CD8-positive, alpha-beta memory T cell (primary cell): ENCODE measurements at regions not wholly inside any gene's neighbourhood (a gene's known extent, or its start where the extent isn't known, plus 50 kb on each side); places are given as distances from the start of the nearest gene placed in this dataset.
"Not testable (repeated sequence)": the region's sequence is repeated elsewhere in the genome, so short reads cannot be mapped to it uniquely, and the experiment has no call there.

ENCODE experiments used
- CTCF ChIA-PET: fragments of 350-600 bp; sonication (Branson Sonifier 250); formaldehyde crosslinking; loops from one replicate; lab custom pipeline; 2021; ENCODE audit warnings: antibody characterized with exemption; lab: Charles Lee
- POLR2A ChIA-PET: fragments of 350-600 bp; sonication (Branson Sonifier 250); formaldehyde crosslinking; loops from one replicate; lab custom pipeline; 2021; ENCODE audit warnings: antibody characterized with exemption; lab: Charles Lee
- DNase-seq, 5 donors: peaks; one replicate each; pipeline versions ENCODE4 v3.0.0 to v3.0.0-alpha.2; 2020 to 2022; ENCODE audit warnings: mixed read lengths in 1 of 5
- H3K27ac ChIP-seq: one replicate; pipeline ENCODE4 v1.7.0; 2013; ENCODE audit warnings: low read depth, mild to moderate bottlenecking, low read length, moderate library complexity
- H3K27me3 ChIP-seq: 2 replicates; pipeline ENCODE4 v1.7.0; 2013; ENCODE audit warnings: low read length, mild to moderate bottlenecking; ENCODE audit not compliant: insufficient read depth, poor library complexity, severe bottlenecking
- H3K36me3 ChIP-seq: 2 replicates; pipeline ENCODE4 v1.7.0; 2013; ENCODE audit warnings: mild to moderate bottlenecking, low read length, moderate library complexity; ENCODE audit not compliant: insufficient read depth
- H3K4me1 ChIP-seq: 2 replicates; pipeline ENCODE4 v1.7.0; 2013; ENCODE audit warnings: mild to moderate bottlenecking, low read length, moderate library complexity; ENCODE audit not compliant: insufficient read depth
- H3K4me3 ChIP-seq: 2 replicates; pipeline ENCODE4 v1.7.0; 2013; ENCODE audit warnings: mild to moderate bottlenecking, low read length
- H3K9me3 ChIP-seq: 2 replicates; pipeline ENCODE4 v1.7.0; 2013; ENCODE audit warnings: mild to moderate bottlenecking, low read length
- H3K27ac Mint-ChIP-seq, 8 donors: one replicate each; pipeline ENCODE4 v1.8.0; 2020 to 2021; ENCODE audit warnings: mixed read lengths in 8 of 8, mild to moderate bottlenecking in 6 of 8, inconsistent platforms in 3 of 8, moderate library complexity in 3 of 8
- H3K27me3 Mint-ChIP-seq, 2 donors: one replicate each; pipeline ENCODE4 v1.8.0; 2020 to 2021; ENCODE audit warnings: mixed read lengths in 2 of 2, mild to moderate bottlenecking in 1 of 2, moderate library complexity in 1 of 2
- H3K36me3 Mint-ChIP-seq, 3 donors: one replicate each; pipeline ENCODE4 v1.8.0; 2020 to 2021; ENCODE audit warnings: mixed read lengths in 3 of 3, inconsistent platforms in 1 of 3, mild to moderate bottlenecking in 1 of 3
- H3K4me1 Mint-ChIP-seq, 3 donors: one replicate each; pipeline ENCODE4 v1.8.0; 2020 to 2021; ENCODE audit warnings: mixed read lengths in 3 of 3, inconsistent platforms in 1 of 3, mild to moderate bottlenecking in 1 of 3
- H3K4me3 Mint-ChIP-seq, 7 donors: one replicate each; pipeline ENCODE4 v1.8.0; 2020 to 2021; ENCODE audit warnings: mixed read lengths in 7 of 7, mild to moderate bottlenecking in 6 of 7, moderate library complexity in 4 of 7, inconsistent platforms in 2 of 7
- H3K9me3 Mint-ChIP-seq, 5 donors: one replicate each; pipeline ENCODE4 v1.8.0; 2020 to 2022; ENCODE audit warnings: mixed read lengths in 5 of 5, mild to moderate bottlenecking in 3 of 5, moderate library complexity in 2 of 5, inconsistent platforms in 1 of 5

- no peaks in the 10 kb centered on the region for H3K4me1 ChIP-seq
- no peak overlapping the region for H3K27ac ChIP-seq
- H3K36me3 ChIP-seq: no peaks in the 10 kb centered on the region
- no peaks in the 10 kb centered on the region for H3K9me3 ChIP-seq
- no peak overlapping the region for H3K4me3 ChIP-seq
- H3K4me3 Mint-ChIP-seq: no peak overlapping the region
- no peaks in the 10 kb centered on the region for H3K27me3 Mint-ChIP-seq
- no peak for DNase-seq
- ChIA-PET CTCF (no interaction called here), POLR2A (no interaction called here)
- no peaks in the 10 kb centered on the region for H3K36me3 Mint-ChIP-seq
- no peaks in the 10 kb centered on the region for H3K4me1 Mint-ChIP-seq
- peaks cover 0 to 4% (median 0%) of the 10 kb centered on the region in 5 donors for H3K9me3 Mint-ChIP-seq
- H3K27ac Mint-ChIP-seq: no peak overlapping the region
- H3K27me3 ChIP-seq: no peaks in the 10 kb centered on the region
These were observed 189.0 kb downstream of the CETN3 start for GRCh38 chr5:90220554-90220953.

GRCh38 chr5:90214991-90215390 lies 194.6 kb downstream of the CETN3 start:
- Histone ChIP-seq H3K4me1 (no peaks in the 10 kb centered on the region), H3K36me3 (no peaks in the 10 kb centered on the region), H3K4me3 (no peak overlapping the region), H3K27ac (no peak overlapping the region), H3K27me3 (no peaks in the 10 kb centered on the region), H3K9me3 (no peaks in the 10 kb centered on the region)
- ChIA-PET CTCF (no interaction called here), POLR2A (no interaction called here)
- Mint-ChIP-seq H3K36me3 (no peaks in the 10 kb centered on the region), H3K4me1 (no peaks in the 10 kb centered on the region), H3K9me3 (peaks cover 0 to 5% (median 0%) of the 10 kb centered on the region in 5 donors), H3K27me3 (no peaks in the 10 kb centered on the region), H3K27ac (no peak overlapping the region), H3K4me3 (no peak overlapping the region)
- no peak for DNase-seq

- CTCF ChIA-PET, H3K4me3 Mint-ChIP-seq, POLR2A ChIA-PET, H3K27me3 ChIP-seq, H3K4me1 ChIP-seq, H3K4me1 Mint-ChIP-seq, H3K4me3 ChIP-seq, H3K36me3 Mint-ChIP-seq, H3K27ac ChIP-seq, DNase-seq, H3K9me3 ChIP-seq, H3K27me3 Mint-ChIP-seq, H3K9me3 Mint-ChIP-seq, H3K36me3 ChIP-seq: not testable (repeated sequence)
- H3K27ac Mint-ChIP-seq: peak overlapping the region in 1 of 8 donors; percentile 54
These were observed 201.2 kb downstream of the CETN3 start for GRCh38 chr5:90208323-90208722.

GRCh38 chr5:90201923-90202322 lies 207.6 kb downstream of the CETN3 start:
- CTCF ChIA-PET: no interaction called here

GRCh38 chr5:90193185-90193822 lies 216.3 kb downstream of the CETN3 start:
- H3K4me1 ChIP-seq: no peaks in the 10 kb centered on the region
- ChIA-PET POLR2A (no interaction called here), CTCF (no interaction called here)
- Mint-ChIP-seq H3K4me1 (no peaks in the 10 kb centered on the region), H3K27me3 (peaks cover 0 to 2% of the 10 kb centered on the region in 2 donors), H3K4me3 (no peak overlapping the region), H3K27ac (no peak overlapping the region), H3K36me3 (no peaks in the 10 kb centered on the region), H3K9me3 (peaks cover 0 to 9% (median 0%) of the 10 kb centered on the region in 5 donors)
- H3K27ac ChIP-seq: no peak overlapping the region
- no peaks in the 10 kb centered on the region for H3K9me3 ChIP-seq
- no peak overlapping the region for H3K4me3 ChIP-seq
- no peak for DNase-seq
- no peaks in the 10 kb centered on the region for H3K27me3 ChIP-seq
- H3K36me3 ChIP-seq: no peaks in the 10 kb centered on the region

More at GRCh38 chr5:90201923-90202322, 207.6 kb downstream of the CETN3 start:
- Mint-ChIP-seq H3K4me1 (no peaks in the 10 kb centered on the region), H3K4me3 (no peak overlapping the region), H3K27ac (no peak overlapping the region), H3K36me3 (no peaks in the 10 kb centered on the region), H3K27me3 (peaks cover 0 to 6% of the 10 kb centered on the region in 2 donors), H3K9me3 (peaks cover 0 to 9% (median 4%) of the 10 kb centered on the region in 5 donors)
- no peak for DNase-seq
- Histone ChIP-seq H3K9me3 (no peaks in the 10 kb centered on the region), H3K4me3 (no peak overlapping the region), H3K4me1 (no peaks in the 10 kb centered on the region), H3K36me3 (no peaks in the 10 kb centered on the region), H3K27me3 (no peaks in the 10 kb centered on the region), H3K27ac (no peak overlapping the region)
- POLR2A ChIA-PET: no interaction called here

GRCh38 chr5:90191352-90192045 lies 218.1 kb downstream of the CETN3 start:
- ChIA-PET CTCF (no interaction called here), POLR2A (no interaction called here)
- Mint-ChIP-seq H3K36me3 (no peaks in the 10 kb centered on the region), H3K4me3 (no peak overlapping the region), H3K9me3 (peaks cover 0 to 9% (median 0%) of the 10 kb centered on the region in 5 donors), H3K27me3 (no peaks in the 10 kb centered on the region), H3K27ac (no peak overlapping the region), H3K4me1 (no peaks in the 10 kb centered on the region)
- Histone ChIP-seq H3K36me3 (no peaks in the 10 kb centered on the region), H3K9me3 (no peaks in the 10 kb centered on the region), H3K27me3 (no peaks in the 10 kb centered on the region), H3K4me1 (no peaks in the 10 kb centered on the region), H3K27ac (no peak overlapping the region), H3K4me3 (no peak overlapping the region)
- no peak for DNase-seq

- no peaks in the 10 kb centered on the region for H3K4me1 ChIP-seq
- H3K27me3 ChIP-seq: no peaks in the 10 kb centered on the region
- no peak overlapping the region for H3K4me3 ChIP-seq
- Mint-ChIP-seq H3K27ac (peak overlapping the region in 1 of 8 donors; percentile 72), H3K36me3 (no peaks in the 10 kb centered on the region), H3K27me3 (no peaks in the 10 kb centered on the region), H3K4me3 (no peak overlapping the region), H3K9me3 (peaks cover 0 to 9% (median 0%) of the 10 kb centered on the region in 5 donors), H3K4me1 (no peaks in the 10 kb centered on the region)
- DNase-seq: no peak
- POLR2A ChIA-PET: no interaction called here
- no peaks in the 10 kb centered on the region for H3K9me3 ChIP-seq
- CTCF ChIA-PET: no interaction called here
- H3K27ac ChIP-seq: no peak overlapping the region
- H3K36me3 ChIP-seq: no peaks in the 10 kb centered on the region
These were observed 223.6 kb downstream of the CETN3 start for GRCh38 chr5:90185897-90186468.

GRCh38 chr5:90184764-90185163 lies 224.8 kb downstream of the CETN3 start:
- Mint-ChIP-seq H3K9me3 (peaks cover 0 to 5% (median 0%) of the 10 kb centered on the region in 5 donors), H3K4me3 (no peak overlapping the region), H3K4me1 (no peaks in the 10 kb centered on the region), H3K36me3 (no peaks in the 10 kb centered on the region), H3K27me3 (no peaks in the 10 kb centered on the region), H3K27ac (no peak overlapping the region)
- H3K27ac ChIP-seq: no peak overlapping the region
- H3K4me1 ChIP-seq: no peaks in the 10 kb centered on the region
- no peak overlapping the region for H3K4me3 ChIP-seq
- DNase-seq: no peak
- H3K9me3 ChIP-seq: no peaks in the 10 kb centered on the region
- H3K27me3 ChIP-seq: no peaks in the 10 kb centered on the region
- POLR2A ChIA-PET: no interaction called here
- no peaks in the 10 kb centered on the region for H3K36me3 ChIP-seq
- CTCF ChIA-PET: no interaction called here
